ENCODE measurements at regions not wholly inside any gene's neighbourhood (a gene's known extent, or its start where the extent isn't known, plus 50 kb on each side); places are given as distances from the start of the nearest gene placed in this dataset.

GRCh38 chr1:222399197-222399596 lies 148.7 kb downstream of the HHIPL2 start:
- TF ChIP-seq CTCF (conservative IDR thresholded peaks at IDR 0.05; ENCODE audit: low read depth, low read length) (no peak), EZH2phosphoT487 (IDR thresholded peaks at IDR 0.05; ENCODE audit: borderline replicate concordance, low read length) (no peak)

Data from PC-3 (cell line).